ENCODE measurements at regions not wholly inside any gene's neighbourhood (a gene's known extent, or its start where the extent isn't known, plus 50 kb on each side); places are given as distances from the start of the nearest gene placed in this dataset.
A peak's percentile ranks its signal among the peaks of the same experiment; 100 is the strongest.
"Not testable (repeated sequence)": the region's sequence is repeated elsewhere in the genome, so short reads cannot be mapped to it uniquely, and the experiment has no call there.

DNA sequence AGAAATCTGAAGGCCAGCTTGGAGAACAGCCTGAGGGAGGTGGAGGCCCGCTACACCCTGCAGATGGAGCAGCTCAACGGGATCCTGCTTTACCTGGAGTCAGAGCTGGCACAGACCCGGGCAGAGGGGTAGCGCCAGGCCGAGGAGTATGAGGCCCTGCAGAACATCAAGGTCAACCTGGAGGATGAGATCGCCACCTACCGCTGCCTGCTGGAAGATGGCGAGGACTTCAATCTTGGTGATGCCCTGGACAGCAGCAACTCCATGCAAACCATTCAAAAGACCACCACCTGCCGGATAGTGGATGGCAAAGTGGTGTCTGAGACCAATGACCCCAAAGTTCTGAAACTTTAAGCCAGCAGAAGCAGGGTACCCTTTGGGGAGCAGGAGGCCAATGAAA is 318.4 kb downstream of the ZFHX3 start:
- DNase-seq: not testable (repeated sequence)

DNA sequence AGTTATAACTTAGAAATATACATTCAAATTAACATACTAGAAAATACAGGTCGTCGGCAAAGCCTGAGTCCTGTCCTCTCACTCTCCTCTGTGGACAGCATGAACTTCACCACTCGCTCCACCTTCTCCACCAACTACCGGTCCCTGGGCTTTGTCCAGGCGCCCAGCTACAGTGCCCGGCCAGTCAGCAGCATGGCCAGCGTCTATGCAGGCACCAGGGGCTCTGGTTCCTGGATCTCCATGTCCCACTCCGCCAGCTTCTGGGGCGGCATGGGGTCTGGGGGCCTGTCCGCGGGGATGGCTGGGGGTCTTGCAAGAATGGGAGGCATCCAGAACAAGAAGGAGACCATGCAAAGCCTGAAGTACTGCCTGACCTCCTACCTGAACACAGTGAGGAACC is 319.4 kb downstream of the ZFHX3 start:
- no peak for DNase-seq

DNA sequence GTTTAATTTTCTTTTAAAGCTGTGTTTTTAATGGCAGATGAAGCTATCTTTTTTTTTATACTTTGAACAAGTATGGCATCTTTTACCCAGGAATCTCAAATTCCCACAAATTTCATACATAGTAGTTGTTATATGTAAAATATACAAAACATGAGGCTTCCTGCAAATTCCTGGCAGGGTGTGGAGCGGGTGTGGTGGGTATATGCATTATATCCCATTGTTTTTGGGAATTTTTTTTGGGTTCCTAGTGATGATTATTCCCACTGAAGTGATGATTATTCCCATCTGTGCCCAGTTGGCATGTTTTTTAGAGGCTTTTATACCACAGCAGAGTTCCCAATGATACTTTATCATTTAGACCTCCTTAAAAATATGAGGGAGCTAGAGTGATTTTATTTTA is 320.4 kb downstream of the ZFHX3 start:
- DNase-seq: no peak

DNA sequence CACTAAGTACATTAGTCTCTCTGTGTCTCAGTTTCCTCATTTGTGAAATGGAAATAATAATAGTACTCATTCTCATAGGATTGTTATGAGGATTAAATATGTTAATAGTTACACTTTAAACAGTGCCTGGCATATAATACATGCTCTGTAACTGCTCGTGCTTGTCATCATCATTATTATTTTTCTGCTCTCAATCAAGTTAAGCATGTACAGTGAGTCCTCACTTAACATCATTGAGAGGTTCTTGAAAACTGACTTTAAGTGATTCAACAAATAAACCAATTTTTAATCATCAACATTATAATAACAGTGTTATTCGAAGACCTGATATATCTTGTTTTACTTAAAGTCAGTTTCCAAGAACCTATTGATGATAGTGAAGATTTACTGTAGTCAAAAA is 322.3 kb downstream of the ZFHX3 start:
- DNase-seq: no peak

DNA sequence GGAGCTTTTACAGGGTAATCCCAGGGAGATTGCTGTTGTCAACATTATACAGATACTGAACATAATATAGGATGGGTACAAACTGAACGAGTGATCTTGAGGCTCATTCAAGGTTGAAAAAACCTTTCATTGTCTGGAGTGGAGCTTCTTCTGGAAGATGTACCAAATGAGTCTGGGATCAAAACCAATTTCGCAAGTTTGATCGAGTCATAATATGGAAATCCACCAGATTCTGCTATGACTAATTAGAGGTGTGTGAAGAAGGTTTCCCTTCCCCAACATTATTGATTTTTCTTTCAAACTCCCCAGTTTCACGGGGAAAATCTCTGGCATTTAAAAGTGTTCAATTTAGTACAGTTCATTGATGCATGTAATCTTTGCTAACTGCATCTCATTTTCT is 324.1 kb downstream of the ZFHX3 start:
- no peak for DNase-seq

DNA sequence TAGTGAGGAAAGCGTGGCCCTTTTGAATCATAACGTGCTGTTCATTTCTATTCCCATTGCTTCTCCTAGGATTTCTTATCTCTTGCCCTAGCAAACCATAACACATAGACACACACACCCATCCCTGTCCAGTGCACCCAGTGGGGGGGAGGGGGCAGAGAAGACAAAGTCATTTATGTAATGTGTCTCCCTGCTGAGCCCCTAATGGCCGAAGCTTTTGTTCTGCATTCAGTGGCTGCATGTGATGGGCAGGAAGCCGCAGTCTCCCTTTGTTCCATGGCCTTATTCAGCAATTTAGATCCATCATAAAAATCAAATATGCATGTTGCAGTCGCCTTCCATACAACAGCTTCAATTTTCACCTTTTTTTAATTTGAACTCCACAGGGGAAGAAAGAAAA is 325.4 kb downstream of the ZFHX3 start:
- DNase-seq: no peak

DNA sequence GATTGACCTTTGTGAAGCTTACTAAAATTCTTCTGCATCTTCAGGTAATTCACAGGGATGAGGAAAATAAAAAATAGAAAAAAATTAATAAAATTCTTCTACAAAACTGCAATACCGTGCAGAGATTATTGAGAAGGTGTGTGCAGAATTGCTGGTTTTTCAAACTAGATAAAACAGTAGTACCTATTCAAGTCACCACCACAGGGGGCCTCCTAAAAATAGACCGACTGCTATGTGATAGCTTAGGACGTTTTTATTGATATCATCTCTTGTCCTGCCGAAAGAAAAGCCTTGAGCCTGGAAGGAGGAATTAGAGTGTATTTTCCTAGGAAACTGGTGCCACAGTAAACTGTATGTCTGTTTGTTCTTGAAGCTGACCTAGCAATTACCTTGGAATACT is 325.9 kb downstream of the ZFHX3 start:
- no peak for DNase-seq

DNA sequence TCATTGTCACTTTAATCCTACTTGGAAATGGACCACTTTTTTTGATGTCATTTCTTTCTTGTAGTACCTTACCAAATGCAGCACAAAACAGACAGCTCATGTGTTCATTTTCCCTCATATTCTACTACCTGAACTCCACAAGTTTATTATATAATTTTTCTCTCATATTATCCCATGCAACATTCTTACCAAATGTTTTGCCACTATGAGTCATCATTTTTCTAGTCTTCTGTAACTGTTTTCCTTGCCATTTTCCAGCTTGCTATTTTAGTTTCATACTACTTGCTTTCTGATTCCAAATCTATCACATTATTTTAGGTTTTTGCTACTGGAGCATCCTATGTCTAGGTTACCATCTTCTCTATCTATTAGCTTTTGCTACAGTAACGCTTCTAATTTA is 332.7 kb downstream of the ZFHX3 start:
- no peak for DNase-seq

DNA sequence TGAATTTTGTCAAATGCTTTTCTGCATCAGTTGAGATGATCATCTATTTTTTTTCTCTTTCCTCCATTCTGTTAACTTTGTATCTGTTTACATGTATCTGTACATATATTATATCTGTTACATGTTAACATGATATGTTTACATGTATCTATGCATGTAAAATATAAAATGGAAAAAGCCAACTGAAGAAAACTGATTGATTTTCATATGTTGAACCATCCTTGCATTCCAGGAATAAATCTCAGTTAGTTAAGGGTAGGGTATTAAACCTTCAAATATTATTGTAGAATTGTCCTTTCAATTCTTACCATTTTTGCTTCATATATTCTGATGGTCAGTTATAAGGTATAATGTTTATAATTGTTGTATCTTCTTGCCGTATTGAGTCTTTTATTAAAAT is 336.1 kb downstream of the ZFHX3 start:
- DNase-seq: no peak

DNA sequence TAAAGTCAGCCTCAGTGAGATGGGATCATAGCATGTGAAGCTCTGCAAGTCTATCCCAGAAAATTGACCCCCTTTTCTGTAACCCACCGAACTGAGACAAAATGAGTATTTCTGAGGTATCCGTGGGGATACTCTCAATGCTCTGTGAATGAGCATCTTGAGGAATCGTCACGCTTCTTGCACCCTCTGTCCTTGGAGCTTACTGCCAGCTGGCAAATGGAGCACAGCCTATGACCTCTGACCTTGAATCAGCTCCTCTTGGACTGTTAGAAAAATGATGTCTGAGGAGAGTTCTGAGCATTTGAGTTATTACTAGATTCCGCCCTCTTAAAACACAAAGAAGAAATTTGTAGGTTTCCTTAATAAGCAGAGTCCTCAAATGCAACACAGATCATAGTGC is 342.1 kb downstream of the ZFHX3 start:
- no peak for DNase-seq

DNA sequence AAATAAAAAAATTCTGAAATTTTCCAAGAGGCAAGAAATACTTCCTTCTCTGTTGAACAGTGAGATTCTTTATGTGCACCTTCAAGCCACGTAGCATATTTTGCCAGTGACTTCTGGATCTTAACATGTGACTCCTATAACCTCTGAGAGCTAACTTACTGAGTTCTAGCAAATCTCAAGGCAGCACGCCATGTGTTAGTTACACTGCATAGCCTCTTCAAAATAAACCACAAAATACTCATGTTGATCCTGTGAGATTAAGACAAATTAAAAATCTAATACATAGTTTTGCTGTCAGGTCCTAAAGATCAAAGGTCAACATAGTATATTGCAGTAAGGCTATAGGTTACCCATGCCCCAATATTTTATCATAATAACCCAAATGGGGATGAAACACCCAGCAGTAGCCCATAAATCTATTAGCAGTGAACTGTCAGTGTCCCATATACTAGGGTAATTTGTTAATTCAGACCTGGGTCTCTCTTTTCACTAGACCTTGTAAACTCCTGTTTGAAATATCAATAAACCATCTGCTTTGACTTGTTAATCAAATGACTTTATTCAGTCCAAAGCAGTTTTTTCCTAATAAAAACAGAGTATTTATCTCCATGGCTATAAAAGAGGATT is 343.1 kb downstream of the ZFHX3 start:
- DNase-seq: no peak

DNA sequence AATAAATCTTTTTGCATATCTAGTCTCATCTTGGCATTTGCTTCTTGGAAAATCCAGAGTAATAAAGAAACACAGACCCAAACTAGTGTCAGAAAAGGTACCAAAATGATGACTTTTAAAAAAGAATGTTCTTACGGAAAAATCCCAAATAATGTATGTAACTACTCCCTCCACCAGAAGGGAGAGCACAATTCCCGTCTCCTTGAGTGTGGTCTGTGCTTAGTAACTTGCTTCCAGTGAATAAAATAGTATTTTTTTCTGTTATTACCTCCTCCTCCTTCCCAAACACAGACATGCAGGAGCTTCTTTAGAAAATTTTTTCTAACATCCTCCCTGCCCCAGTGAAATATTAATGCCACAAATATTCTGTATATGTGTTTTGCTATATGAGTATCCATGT is 358.1 kb downstream of the ZFHX3 start:
- no peak for DNase-seq

DNA sequence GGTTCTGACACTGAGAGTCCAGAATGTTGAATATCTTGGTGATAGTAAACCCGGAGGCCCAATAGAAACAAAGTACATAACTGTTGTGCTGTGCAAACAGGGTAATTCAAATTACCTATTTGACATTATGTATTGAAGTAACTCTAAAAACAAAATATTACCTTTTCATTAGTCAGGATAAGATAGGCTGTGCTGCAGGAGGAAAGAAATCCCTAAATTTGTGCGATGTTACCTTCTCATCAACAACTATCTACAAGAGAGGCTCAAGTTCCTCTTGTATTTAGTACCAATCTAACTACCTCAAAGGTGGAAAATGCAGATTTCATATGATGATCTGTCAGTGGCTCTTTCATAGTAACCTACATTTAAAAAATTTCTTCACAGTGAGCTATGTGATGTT is 367.2 kb downstream of the ZFHX3 start:
- DNase-seq: no peak

DNA sequence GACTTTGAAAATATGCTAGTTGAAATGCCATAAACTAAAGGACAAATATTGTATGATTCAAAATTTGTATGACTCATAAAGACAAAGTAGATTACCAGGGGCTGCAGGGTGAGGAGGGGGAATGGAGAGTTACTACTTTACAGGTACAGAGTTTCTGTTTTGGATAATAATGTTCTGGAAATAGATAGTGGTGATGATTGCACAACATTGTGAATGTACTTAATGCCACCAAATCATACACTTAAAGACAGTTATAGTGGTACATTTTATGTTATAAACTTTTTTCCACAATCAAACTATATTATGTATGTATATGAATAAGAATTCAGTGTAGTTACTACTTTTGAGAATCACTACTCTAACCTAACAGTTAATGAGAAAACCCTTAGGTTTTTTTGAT is 368.1 kb downstream of the ZFHX3 start:
- no peak for DNase-seq

DNA sequence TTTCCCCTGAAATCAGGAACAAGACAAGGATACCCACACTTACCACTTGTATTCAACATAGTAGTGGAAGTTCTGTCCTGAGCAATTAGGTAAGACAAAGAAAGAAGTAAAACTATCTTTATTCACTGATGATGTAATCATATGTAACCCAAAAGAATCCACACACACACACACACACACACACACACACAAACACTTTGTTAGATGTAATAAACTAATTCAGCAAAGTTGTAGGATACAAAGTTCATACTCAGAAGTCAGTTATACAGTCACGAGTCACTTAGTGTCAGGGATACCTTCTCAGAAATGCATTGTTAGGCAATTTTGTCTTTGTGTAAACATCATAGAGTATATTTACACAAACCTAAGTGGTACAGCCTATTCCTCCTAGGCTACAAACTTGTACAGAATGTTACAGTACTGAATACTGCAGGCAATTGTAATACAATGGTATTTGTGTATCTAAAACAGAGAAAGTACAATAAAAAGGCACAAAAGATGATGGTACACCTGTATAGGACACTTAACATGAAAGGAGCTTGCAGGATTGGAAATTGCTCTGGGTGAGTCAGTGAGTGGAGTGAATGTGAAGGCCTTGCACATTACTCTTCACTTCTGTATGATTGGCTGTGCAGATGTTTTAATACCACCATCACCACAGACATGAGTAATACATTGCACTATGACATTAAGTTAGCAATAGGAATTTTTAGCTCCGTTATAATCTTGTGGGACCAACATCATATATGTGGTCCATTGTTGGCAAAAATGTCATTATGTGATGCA is 370.1 kb downstream of the ZFHX3 start:
- no peak for DNase-seq

DNA sequence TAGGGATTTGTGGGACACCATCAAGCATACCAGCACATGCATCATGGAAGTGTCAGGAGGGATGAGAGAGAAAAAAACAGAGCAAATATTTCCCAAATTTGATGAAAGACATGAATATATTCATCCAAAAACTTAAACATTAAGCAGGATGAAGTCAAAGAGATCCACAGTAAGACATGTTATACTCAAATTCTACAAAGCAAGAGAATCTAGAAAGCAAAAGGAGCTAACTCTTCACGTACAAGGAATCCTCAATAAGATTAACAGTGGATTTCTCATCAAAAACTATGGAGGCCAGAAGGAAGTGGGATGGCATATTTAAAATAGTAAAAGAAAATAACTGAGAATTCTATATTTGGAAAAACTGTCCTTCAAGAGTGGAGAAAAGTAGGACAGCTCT is 374.8 kb downstream of the ZFHX3 start:
- DNase-seq: no peak

DNA sequence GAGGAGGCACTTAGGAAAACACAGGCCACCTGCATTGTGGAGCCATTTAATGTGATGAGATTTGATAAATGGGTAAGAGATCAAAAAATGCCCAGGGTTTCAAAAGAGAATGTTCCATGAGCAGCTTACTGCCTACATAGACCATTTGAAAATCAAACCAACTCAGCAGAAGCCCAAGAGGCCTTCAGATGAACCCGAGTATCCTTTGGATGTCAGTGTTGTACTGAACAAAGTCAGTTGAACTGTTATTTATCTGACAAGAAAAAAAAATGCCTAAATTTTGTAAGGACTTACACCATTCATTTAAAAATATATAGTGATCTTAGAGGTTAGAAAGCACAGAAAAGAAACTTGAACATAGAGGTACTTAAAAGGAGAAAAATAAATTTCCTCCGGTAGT is 381.7 kb downstream of the ZFHX3 start:
- no peak for DNase-seq

DNA sequence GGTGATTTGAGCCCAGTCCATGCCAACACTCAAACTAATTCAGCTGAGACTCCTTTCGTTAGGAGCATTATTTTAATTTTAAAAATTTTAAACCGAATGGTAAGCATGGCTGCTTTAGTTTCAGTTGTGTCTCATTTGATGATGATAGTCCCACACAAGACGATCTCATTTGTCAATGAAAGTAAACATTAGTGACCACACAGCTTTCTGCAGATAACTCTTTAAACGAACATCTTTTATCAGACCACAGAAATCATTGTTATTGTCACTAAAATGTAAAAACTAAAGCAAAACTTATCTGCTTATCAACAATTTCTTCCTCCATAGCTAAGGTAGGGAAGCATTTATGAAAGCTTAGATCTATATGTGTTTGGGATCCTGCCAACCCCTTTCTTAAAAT is 382.2 kb downstream of the ZFHX3 start:
- DNase-seq: no peak

DNA sequence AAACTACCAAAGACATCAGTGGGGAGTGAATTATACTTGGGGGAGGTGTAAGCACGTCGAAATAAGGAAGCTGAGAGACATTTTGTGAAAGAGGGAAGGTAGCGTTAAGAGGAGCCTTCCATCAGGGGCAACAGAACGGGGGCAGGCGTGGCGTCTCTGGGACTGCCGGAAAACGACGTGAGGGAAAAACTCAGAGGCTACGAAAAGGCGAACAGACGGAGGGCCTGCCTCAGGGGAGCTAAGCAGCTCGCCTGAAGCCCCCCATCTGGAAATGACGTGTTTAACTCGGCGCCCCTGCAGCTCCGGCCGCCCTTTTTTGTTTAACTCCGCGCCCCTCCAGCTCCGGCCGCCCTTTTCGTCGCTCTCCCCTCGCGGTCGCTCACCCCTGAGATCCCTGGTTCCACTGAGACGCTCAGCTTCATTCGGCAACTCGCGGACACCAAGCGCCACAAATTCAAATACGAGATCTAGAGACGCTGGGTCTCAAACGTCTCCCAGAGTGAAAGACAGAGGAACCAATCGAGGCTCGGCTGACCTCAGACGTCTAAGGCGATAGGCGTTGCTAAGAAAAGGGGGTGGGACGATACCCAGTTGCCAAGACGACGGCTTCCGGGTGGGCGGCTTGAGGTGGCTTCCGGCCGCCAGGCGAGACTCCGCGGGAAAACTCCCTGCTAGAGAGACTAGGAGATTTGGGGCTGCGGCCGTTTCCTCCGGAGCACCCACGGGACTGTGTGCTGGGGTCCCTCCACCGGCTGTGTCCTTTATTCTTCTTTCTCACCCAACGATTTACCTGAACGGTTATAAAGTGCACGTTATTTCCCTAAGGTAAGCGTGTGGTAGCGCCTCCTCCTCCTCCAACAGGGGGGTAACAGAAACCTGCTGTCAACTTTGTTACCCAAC is 383.2 kb downstream of the ZFHX3 start:
- DNase-seq: peak; percentile 94

DNA sequence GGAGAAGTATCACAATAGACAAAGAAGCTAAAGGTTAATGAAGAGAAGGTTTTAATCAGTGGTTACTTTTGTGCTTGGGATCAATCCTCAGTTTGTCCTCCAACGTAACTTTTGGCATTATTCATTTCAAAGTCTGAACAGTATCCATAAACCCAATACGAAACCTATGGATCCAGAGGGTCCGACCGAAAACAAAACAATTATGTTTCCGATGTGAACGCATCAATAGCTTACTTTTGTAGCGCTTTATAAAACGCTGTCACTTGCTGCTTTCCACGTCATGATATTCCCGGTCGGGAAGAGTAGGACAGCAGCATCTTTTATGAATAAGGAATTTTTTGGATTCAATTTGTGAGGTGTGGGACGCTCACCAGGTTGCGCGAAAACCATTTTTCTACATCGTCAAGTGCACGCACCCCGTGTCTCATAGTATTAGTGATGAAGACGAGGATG is 383.8 kb downstream of the ZFHX3 start:
- no peak for DNase-seq

DNA sequence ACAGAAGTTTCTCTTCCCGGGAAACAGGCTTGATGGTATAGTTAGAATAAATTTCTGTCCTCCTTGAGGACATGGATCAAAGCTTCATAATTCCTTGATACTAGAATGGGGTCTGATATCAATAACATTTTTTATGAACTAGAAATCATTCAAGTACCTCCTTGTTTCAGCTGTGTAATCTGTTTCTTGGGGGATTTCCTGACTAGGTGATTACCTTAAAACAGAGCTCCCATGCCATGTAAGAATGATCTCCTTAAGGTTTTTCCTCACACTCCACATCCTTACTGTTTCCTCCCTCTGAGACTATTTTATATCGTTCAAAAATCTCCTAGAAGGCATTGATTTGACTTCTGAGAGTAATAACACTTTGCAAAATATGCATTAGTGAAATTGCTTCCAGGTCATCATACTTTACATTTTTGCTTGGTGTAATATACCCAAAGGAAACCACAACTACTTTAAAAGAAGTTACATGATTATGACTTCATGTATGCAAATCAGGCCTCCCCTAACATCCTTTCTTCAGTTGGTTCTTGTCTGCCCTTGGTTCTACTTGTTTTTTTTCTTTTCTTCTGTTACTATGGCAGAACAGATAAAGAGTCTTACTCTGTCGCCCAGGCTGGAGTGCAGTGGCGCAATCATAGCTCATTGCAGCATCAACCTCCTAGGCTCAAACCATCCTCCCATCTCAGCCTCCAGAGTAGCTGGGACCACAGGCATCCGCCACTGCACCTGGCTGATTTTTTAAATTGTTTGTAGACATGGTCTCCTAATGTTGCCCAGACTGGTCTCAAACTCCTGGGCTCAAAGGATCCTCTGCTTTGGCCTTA is 388.8 kb downstream of the ZFHX3 start:
- no peak for DNase-seq

DNA sequence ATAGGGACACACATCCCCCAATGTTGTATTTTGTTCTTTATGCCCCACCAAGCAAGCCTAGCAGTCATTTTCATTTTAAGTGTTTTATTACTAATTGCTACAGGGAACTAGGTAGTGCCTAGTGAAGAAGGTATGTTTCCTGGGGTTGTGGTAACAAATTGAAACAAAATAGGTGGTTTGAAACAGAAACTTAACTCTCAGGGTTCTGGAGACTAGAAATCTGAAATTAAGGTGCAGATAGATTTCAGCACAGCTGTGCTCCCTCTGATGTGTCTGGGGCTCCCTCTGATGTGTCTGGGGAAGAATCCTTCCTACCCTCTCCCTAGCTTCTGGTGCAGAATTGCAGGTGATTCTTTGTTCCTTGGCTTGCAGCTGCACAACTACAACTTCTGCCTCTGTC is 390.1 kb downstream of the ZFHX3 start:
- no peak for DNase-seq

DNA sequence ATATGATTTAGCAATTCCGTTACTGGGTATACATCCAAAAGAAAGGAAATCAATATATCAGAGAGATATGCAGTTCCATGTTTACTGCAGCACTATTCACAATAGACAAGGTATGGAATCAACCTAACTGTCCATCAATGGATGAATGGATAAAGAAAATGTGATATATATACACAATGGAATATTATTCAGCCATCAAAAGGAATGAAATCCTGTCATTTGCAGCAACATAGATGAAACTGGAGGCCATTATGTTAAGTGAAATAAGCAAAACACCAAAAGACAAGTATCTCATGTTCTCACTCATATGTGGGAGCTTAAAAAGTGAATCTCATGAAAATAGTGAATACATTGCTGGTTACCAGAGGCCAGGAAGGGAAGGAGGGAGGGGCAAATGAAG is 390.8 kb downstream of the ZFHX3 start:
- DNase-seq: no peak

Measured in activated CD8-positive, alpha-beta memory T cell treated with anti-CD3 and anti-CD28 coated beads, Interleukin-2, amount 50 U/mL, for 4 hours (primary cell).